Mesothelial cell of epicardium (in vitro differentiated cells): ENCODE measurements at regions not wholly inside any gene's neighbourhood (a gene's known extent, or its start where the extent isn't known, plus 50 kb on each side); places are given as distances from the start of the nearest gene placed in this dataset.

Experiments used
- DNase-seq, 2 experiments: peaks; one replicate each; pipeline ENCODE4 v3.0.0; 2021; ENCODE audit warnings: low spot score in 2 of 2; ENCODE audit not compliant: unreplicated experiment in 2 of 2
- H3K27ac Mint-ChIP-seq: 2 replicates; pipeline ENCODE4 v1.8.0; 2021; ENCODE audit warnings: mixed read lengths
- H3K27me3 Mint-ChIP-seq: 2 replicates; pipeline ENCODE4 v1.8.0; 2021; ENCODE audit warnings: low read depth, mixed read lengths
- H3K36me3 Mint-ChIP-seq: 2 replicates; pipeline ENCODE4 v1.8.0; 2021; ENCODE audit warnings: mixed read lengths
- H3K4me1 Mint-ChIP-seq: 2 replicates; pipeline ENCODE4 v1.8.0; 2021; ENCODE audit warnings: mixed read lengths
- H3K4me3 Mint-ChIP-seq: 2 replicates; pipeline ENCODE4 v1.8.0; 2021; ENCODE audit warnings: mild to moderate bottlenecking, moderate library complexity, mixed read lengths
- H3K9me3 Mint-ChIP-seq: 2 replicates; pipeline ENCODE4 v1.8.0; 2021; ENCODE audit warnings: mixed read lengths
- TF ChIP-seq, protein P1 (sequence below): fragments of 200-600 bp; sonication (generic); IDR thresholded peaks from one replicate; pipeline ENCODE4 v1.5.0; 2021; ENCODE audit warnings: antibody characterized with exemption; ENCODE audit not compliant: unreplicated experiment

DNA sequence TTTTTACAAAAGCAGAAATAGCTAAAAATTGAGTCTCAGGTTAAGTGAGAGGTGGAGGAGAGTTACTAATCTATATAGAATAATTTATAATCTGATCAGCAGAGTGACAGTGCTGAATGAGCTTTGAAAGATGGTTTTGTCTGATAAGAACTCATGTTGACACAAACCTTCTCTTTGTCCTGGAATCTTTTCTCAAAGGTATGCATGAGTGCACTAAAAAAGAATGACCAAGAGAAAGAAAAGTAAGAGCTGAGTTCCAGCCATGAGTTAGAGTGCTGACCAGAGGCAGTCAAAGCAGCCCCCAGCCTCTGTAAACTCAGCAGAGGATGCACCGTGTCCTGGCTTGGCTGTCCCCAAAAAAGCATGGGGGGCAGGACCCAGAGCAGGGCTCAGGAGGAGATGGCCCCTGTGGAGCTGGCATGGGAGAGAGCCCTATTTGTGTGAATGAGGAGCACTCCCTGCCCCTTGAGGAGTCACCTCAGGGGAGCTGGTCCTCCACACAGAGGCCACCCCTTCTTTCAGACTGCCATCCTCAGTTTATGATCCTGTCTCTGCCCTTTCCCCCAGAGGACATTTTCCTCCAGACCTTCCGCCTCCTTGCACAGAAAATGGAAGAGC is 129.8 kb downstream of the SEC23A start:
- H3K4me3 Mint-ChIP-seq, result no peak overlapping the region
- no peaks in the 10 kb centered on the region for H3K4me1 Mint-ChIP-seq
- H3K36me3 Mint-ChIP-seq, result no peaks in the 10 kb centered on the region
- H3K9me3 Mint-ChIP-seq, result peaks cover 32% of the 10 kb centered on the region
- TF ChIP-seq, protein P1, sequence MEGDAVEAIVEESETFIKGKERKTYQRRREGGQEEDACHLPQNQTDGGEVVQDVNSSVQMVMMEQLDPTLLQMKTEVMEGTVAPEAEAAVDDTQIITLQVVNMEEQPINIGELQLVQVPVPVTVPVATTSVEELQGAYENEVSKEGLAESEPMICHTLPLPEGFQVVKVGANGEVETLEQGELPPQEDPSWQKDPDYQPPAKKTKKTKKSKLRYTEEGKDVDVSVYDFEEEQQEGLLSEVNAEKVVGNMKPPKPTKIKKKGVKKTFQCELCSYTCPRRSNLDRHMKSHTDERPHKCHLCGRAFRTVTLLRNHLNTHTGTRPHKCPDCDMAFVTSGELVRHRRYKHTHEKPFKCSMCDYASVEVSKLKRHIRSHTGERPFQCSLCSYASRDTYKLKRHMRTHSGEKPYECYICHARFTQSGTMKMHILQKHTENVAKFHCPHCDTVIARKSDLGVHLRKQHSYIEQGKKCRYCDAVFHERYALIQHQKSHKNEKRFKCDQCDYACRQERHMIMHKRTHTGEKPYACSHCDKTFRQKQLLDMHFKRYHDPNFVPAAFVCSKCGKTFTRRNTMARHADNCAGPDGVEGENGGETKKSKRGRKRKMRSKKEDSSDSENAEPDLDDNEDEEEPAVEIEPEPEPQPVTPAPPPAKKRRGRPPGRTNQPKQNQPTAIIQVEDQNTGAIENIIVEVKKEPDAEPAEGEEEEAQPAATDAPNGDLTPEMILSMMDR, result no peak
- H3K27ac Mint-ChIP-seq, result no peak overlapping the region
- no peaks in the 10 kb centered on the region for H3K27me3 Mint-ChIP-seq
- DNase-seq, result no peak

DNA sequence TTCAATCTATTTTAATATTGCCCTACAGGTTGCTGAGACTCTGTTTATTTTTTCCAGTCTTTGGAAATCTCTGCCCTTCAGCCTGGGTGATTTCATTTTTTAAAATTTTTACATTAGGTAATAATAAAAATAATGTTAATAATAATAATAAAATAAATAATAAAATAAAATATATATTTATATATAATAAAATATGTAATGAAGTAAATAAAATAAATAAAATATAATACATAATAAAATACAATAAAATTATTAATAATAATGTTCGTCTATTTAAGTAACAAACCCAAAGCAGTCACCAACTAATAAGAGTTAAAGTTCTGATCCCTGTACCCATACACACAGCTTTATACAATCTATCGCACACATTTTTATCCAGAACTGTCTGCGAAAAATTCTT is 130.5 kb downstream of the SEC23A start:
- no peaks in the 10 kb centered on the region for H3K4me1 Mint-ChIP-seq
- DNase-seq, result no peak
- TF ChIP-seq, protein P1, result no peak
- H3K36me3 Mint-ChIP-seq, result no peaks in the 10 kb centered on the region
- no peak overlapping the region for H3K27ac Mint-ChIP-seq
- H3K27me3 Mint-ChIP-seq, result no peaks in the 10 kb centered on the region
- no peak overlapping the region for H3K4me3 Mint-ChIP-seq
- peaks cover 25% of the 10 kb centered on the region for H3K9me3 Mint-ChIP-seq

DNA sequence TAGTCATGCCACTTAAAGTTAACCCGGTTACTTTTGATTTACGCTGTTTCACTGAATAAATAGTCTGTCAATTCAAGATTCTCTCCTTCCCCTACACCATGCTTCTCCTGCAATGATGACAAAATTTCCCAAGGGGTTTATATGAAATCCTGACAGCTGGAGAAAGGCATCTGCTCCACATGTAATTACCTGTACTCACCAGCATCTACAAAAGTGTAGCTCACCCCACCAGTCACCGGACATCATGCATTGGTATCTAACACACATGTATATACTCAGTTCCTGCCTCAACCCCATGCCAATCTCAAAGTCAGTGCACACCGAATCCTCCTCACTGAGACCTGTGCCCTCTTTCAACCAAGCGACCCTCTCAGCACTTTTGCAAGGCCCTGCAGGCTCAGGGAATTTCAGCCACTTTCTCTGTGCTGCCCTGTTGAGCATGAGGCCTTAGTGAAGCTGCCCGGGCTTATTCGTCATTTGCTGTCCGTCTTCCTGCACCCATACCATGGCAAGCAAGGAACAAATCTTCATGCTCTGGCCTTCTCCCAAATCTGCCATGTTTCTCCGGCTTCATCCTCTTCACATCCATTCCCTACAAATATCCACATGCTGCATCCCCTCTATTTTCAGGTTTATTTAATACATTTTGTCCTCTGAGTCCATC is 131.6 kb downstream of the SEC23A start:
- H3K4me3 Mint-ChIP-seq, result no peak overlapping the region
- peaks cover 14% of the 10 kb centered on the region for H3K9me3 Mint-ChIP-seq
- DNase-seq, result no peak
- H3K4me1 Mint-ChIP-seq, result no peaks in the 10 kb centered on the region
- TF ChIP-seq, protein P1, result no peak
- H3K27me3 Mint-ChIP-seq, result no peaks in the 10 kb centered on the region
- no peaks in the 10 kb centered on the region for H3K36me3 Mint-ChIP-seq
- H3K27ac Mint-ChIP-seq, result no peak overlapping the region

- TF ChIP-seq, protein P1, result no peak
- Mint-ChIP-seq H3K4me3 (no peak overlapping the region), H3K27me3 (no peaks in the 10 kb centered on the region), H3K4me1 (peaks cover 10% of the 10 kb centered on the region), H3K27ac (no peak overlapping the region), H3K9me3 (no peaks in the 10 kb centered on the region), H3K36me3 (no peaks in the 10 kb centered on the region)
- no peak for DNase-seq
These were observed 138.4 kb downstream of the SEC23A start for GRCh38 chr14:38964630-38965029.

DNA sequence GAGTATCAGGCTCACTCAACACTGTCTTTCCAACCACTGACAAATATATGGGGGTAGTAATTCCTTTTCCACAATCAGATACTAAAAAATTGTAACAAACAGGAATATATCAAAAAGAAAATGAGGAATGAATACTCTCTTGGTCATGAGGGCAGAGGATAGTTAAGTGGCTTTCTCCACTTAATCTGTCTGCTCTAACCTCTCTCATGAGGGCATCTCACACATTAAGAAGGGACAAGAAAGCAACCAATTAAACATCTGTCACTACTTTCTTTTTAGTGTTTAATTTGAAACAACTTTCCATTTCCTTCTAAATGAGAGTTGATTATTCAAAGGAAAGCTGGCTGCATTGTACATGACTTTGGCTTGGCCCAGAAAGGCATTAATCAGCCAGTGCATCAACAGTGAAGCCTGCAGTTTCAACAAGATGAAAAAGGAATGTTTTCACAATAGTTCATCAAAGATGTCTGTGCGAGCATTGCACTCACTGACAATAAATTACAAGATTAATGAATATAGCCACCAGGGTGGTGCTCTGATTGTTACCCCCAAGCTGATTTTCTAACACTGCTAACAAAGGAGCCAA is 142.0 kb downstream of the SEC23A start:
- no peak overlapping the region for H3K27ac Mint-ChIP-seq
- TF ChIP-seq, protein P1, result no peak
- no peaks in the 10 kb centered on the region for H3K27me3 Mint-ChIP-seq
- no peaks in the 10 kb centered on the region for H3K36me3 Mint-ChIP-seq
- no peak overlapping the region for H3K4me3 Mint-ChIP-seq
- no peak for DNase-seq
- H3K9me3 Mint-ChIP-seq, result no peaks in the 10 kb centered on the region
- peaks cover 10% of the 10 kb centered on the region for H3K4me1 Mint-ChIP-seq
